Stimulated activated CD4-positive, alpha-beta T cell treated with anti-CD3 and anti-CD28 coated beads, Interleukin-4, amount 100 ng/mL, for 24 hours (primary cell): ENCODE measurements at regions not wholly inside any gene's neighbourhood (a gene's known extent, or its start where the extent isn't known, plus 50 kb on each side); places are given as distances from the start of the nearest gene placed in this dataset.

Experiments used
- DNase-seq: peaks from one replicate; pipeline ENCODE4 v3.0.0-alpha.2; 2020

- no peak for DNase-seq
These were observed 50.2 kb upstream of the XPA start for GRCh38 chr9:97747201-97747965.

GRCh38 chr9:97748525-97748924, 51.4 kb upstream of the XPA start:
- DNase-seq = no peak

- DNase-seq = no peak
These were observed 52.8 kb upstream of the XPA start for GRCh38 chr9:97749928-97750327.

GRCh38 chr9:97751531-97751930, 54.4 kb upstream of the XPA start:
- DNase-seq = no peak

- no peak for DNase-seq
These were observed 55.1 kb upstream of the XPA start for GRCh38 chr9:97752274-97752673.

GRCh38 chr9:97753364-97753763, 56.2 kb upstream of the XPA start:
- DNase-seq = no peak

- no peak for DNase-seq
These were observed 56.8 kb upstream of the XPA start for GRCh38 chr9:97753975-97754374.

GRCh38 chr9:97755618-97756267, 58.6 kb upstream of the XPA start:
- no peak for DNase-seq

GRCh38 chr9:97756991-97757390, 59.9 kb upstream of the XPA start:
- no peak for DNase-seq

- DNase-seq = no peak
These were observed 61.3 kb upstream of the XPA start for GRCh38 chr9:97758334-97758916.

GRCh38 chr9:97759581-97760288, 62.6 kb upstream of the XPA start:
- DNase-seq = no peak

- DNase-seq = no peak
These were observed 64.0 kb upstream of the XPA start for GRCh38 chr9:97761056-97761598.

- DNase-seq = no peak
These were observed 64.7 kb upstream of the XPA start for GRCh38 chr9:97761879-97762278.

GRCh38 chr9:97763874-97764273, 66.7 kb upstream of the XPA start:
- no peak for DNase-seq

GRCh38 chr9:97766092-97766491, 69.0 kb upstream of the XPA start:
- DNase-seq = no peak

- DNase-seq = no peak
These were observed 69.5 kb upstream of the XPA start for GRCh38 chr9:97766610-97767009.

GRCh38 chr9:97767891-97768290, 70.8 kb upstream of the XPA start:
- DNase-seq = no peak

GRCh38 chr9:97768746-97769145, 71.6 kb upstream of the XPA start:
- no peak for DNase-seq

GRCh38 chr9:97769208-97769607, 72.1 kb upstream of the XPA start:
- DNase-seq = no peak

- no peak for DNase-seq
These were observed 73.8 kb upstream of the XPA start for GRCh38 chr9:97770808-97771372.

GRCh38 chr9:97771641-97772040, 74.5 kb upstream of the XPA start:
- no peak for DNase-seq

- DNase-seq = no peak
These were observed 75.0 kb upstream of the XPA start for GRCh38 chr9:97772145-97772544.

- DNase-seq = no peak
These were observed 76.0 kb upstream of the XPA start for GRCh38 chr9:97773091-97773490.
